Liver (tissue), 3 donors: ENCODE measurements at regions not wholly inside any gene's neighbourhood (a gene's known extent, or its start where the extent isn't known, plus 50 kb on each side); places are given as distances from the start of the nearest gene placed in this dataset.

Experiments used
- ATF3 ChIP-seq: IDR thresholded peaks from 2 replicates; pipeline ENCODE4 v1.6.1; 2016; ENCODE audit warnings: antibody characterized with exemption
- CTCF ChIP-seq: fragments of 150-350 bp; IDR thresholded peaks from 2 replicates; pipeline ENCODE4 v1.5.1; 2017; ENCODE audit warnings: improper control_type of control experiment, low read depth, low read length; ENCODE audit not compliant: missing input control
- FOXA1 ChIP-seq: IDR thresholded peaks from 2 replicates; pipeline ENCODE4 v1.6.1; 2016; ENCODE audit warnings: antibody characterized with exemption
- GABPA ChIP-seq, 2 donors: IDR thresholded peaks in 1 of 2; conservative IDR thresholded peaks in 1 of 2; 2 replicates each; pipeline ENCODE4 v1.6.1; 2016; ENCODE audit warnings: antibody characterized with exemption in 2 of 2, mild to moderate bottlenecking in 1 of 2, moderate library complexity in 1 of 2
- JUND ChIP-seq, 2 donors: IDR thresholded peaks; 2 replicates each; pipeline ENCODE4 v1.6.1; 2016; ENCODE audit warnings: antibody characterized with exemption in 2 of 2
- NR2F2 ChIP-seq: IDR thresholded peaks from 2 replicates; pipeline ENCODE4 v1.6.1; 2016; ENCODE audit warnings: antibody characterized with exemption
- REST ChIP-seq: IDR thresholded peaks from 2 replicates; pipeline ENCODE4 v1.6.1; 2016; ENCODE audit warnings: antibody characterized with exemption, mild to moderate bottlenecking
- RXRA ChIP-seq, 2 donors: IDR thresholded peaks; 2 replicates each; pipeline ENCODE4 v1.6.1; 2017 to 2018; ENCODE audit warnings: antibody characterized with exemption in 2 of 2, mild to moderate bottlenecking in 1 of 2
- SP1 ChIP-seq: IDR thresholded peaks from 2 replicates; pipeline ENCODE4 v1.6.1; 2018; ENCODE audit warnings: antibody characterized with exemption, mild to moderate bottlenecking
- YY1 ChIP-seq: IDR thresholded peaks from 2 replicates; pipeline ENCODE4 v1.6.1; 2016; ENCODE audit warnings: antibody characterized with exemption, mild to moderate bottlenecking
- ZBTB33 ChIP-seq: IDR thresholded peaks from 2 replicates; pipeline ENCODE4 v1.6.1; 2016; ENCODE audit warnings: antibody characterized with exemption
- donor health status: healthy.
- donor health status: healthy.

- TF ChIP-seq ATF3 (no peak), YY1 (no peak), CTCF (no peak), FOXA1 (no peak), SP1 (no peak), RXRA (IDR thresholded peaks at IDR 0.05) (no peak), GABPA (IDR thresholded peaks at IDR 0.05 in 1 of 2, conservative IDR thresholded peaks at IDR 0.05 in 1 of 2) (no peak), NR2F2 (no peak), REST (no peak), JUND (IDR thresholded peaks at IDR 0.05) (no peak), ZBTB33 (no peak)
Measured at GRCh38 chr12:94839347-94839746, 164.2 kb downstream of the NDUFA12 start.
